ENCODE measurements at regions not wholly inside any gene's neighbourhood (a gene's known extent, or its start where the extent isn't known, plus 50 kb on each side); places are given as distances from the start of the nearest gene placed in this dataset.
"Not testable (repeated sequence)": the region's sequence is repeated elsewhere in the genome, so short reads cannot be mapped to it uniquely, and the experiment has no call there.

GRCh38 chr4:160505724-160506123, 1402.8 kb downstream of the RAPGEF2 start:
- no peak for DNase-seq

- no peak for DNase-seq
Measured at GRCh38 chr4:160510928-160511327, 1408.0 kb downstream of the RAPGEF2 start.

- peak; percentile 42 for DNase-seq
Measured at GRCh38 chr4:160514126-160514525, 1411.2 kb downstream of the RAPGEF2 start.

DNA sequence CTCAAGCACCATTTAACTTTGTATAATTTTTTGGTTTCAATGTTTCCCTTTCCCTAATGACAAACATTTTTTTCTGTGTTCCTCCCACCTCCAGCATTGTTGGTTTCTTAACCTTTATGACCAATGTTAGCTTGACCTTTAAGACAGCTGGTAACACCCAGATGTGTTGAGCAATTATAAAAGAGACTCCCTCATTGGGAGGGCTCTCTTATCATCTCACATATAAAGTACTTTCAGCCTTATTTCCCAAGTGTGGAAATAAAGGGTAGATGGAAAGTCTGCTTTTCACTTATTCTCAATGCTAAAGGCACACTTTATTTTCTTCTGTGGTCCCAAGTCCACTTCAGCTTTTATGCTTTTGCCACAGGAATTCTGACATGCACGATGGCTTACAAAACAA, 1420.4 kb downstream of the RAPGEF2 start:
- DNase-seq, result no peak

DNA sequence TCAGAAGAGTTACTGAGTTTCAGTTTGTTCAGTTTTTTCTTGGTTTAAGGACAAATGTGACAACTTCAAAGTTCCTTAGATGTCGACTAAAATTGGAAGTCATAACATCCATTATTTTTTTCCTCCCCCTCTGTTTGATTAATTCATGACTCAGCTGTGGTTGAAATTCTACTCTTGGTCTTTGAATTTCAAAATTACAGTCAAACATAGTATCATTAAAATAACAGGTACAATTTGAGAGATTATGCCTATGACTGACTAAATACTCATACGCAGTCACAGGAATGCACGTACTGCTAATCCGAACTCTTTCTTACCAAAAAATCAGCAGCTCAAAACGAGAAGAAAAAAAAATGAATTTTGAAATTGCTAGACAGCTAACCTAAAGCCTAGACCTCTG, 1434.8 kb downstream of the RAPGEF2 start:
- DNase-seq, result no peak

- DNase-seq, result no peak
Measured at GRCh38 chr4:160546201-160546600, 1443.3 kb downstream of the RAPGEF2 start.

DNA sequence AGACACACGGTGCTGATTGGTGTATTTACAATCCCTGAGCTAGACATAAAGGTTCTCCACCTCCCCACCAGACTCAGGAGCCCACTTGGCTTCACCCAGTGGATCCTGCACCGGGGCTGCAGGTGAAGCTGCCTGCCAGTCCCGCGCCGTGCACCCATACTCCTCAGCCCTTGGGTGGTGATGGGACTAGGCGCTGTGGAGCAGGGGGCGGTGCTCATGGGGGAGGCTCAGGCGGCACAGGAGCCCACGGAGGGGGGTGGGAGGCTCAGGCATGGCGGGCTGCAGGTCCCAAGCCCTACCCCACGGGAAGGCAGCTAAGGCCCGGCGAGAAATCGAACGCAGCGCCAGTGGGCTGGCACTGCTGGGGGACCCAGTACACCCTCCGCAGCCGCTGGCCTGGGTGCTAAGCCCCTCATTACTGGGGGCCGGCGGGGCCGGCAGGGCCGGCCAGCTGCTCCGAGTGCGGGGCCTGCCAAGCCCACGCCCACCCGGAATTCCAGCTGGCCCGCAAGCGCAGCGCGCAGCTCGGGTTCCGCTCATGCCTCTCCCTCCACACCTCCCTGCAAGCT, 1447.2 kb downstream of the RAPGEF2 start:
- DNase-seq, result not testable (repeated sequence)

DNA sequence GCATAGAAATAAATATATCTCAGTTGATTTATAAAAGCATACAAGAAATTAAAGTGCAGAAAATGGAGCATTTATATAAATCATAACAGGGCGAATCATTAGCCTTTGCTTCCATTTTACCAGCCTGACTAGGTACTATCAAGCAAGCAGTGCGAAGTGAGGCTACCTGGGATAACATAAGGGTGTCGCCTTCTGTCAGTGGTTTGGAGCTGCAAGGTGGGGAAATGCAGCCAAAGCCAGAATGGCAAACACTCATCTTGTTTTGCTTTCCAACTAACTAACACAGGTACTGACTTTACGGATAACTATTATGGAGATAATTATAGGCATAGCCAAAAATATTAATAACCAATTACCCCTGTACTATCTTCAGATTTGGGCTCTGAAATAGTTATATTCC, 1459.8 kb downstream of the RAPGEF2 start:
- DNase-seq, result no peak

- DNase-seq, result peak; percentile 1
Measured at GRCh38 chr4:160563552-160564282, 1460.8 kb downstream of the RAPGEF2 start.

DNA sequence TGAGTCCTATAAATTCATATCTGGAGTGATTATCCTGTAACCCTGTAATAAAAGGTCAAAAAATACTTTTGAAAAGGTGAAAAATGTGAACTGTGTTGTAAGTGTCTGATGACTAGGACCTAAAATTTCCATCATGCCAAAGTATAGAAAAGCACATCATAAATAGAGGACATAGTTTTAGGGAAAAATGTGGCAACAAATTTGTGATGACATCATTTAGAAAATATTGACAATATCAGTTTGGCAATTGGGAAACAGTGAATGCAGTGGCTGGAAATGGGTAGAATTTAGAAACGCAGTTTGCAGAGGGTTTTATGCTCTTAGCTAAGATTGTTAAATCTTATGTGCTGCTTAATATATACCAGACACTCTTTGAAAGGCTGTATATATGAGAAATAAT, 1464.8 kb downstream of the RAPGEF2 start:
- DNase-seq, result no peak

GRCh38 chr4:160570271-160570670, 1467.4 kb downstream of the RAPGEF2 start:
- no peak for DNase-seq

- DNase-seq, result not testable (repeated sequence)
Measured at GRCh38 chr4:160574272-160574671, 1471.4 kb downstream of the RAPGEF2 start.

DNA sequence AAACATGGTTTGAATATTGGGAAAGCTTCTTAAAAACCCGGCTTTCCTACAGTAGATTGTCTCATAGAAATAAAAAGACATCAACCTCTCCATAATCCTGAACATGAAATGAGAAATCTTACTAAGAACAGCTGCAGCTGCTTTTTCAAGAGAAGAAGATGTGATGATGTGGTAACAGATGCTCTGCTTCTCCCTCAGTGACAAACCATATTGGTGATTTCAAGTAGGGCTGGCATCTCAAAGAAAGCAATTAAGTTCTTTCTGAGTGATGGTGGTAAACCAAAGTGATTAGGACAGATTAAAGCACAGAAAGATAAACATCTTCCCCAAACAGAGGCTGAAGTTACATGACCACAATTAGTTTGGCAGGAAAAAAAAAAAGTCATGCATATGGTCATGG, 1477.7 kb downstream of the RAPGEF2 start:
- no peak for DNase-seq

DNA sequence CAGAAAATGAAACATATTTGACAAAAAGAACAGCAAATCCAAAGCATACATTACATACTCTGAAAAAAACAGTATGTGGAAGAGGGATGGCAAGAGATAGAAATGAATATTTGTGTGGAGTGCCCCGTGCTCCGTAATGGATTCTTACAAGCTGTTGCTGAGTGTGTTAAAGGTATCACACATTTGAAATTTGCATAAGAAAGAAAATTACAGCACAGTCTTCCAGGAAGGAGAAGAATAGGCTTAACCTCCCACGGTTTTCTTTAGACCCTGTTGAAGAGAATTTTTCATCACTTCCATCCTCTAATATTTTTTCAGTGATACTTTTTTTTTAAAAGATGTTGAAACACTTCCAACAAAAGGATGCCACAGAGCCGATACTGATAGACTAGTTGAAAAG, 1489.4 kb downstream of the RAPGEF2 start:
- DNase-seq, result no peak

DNA sequence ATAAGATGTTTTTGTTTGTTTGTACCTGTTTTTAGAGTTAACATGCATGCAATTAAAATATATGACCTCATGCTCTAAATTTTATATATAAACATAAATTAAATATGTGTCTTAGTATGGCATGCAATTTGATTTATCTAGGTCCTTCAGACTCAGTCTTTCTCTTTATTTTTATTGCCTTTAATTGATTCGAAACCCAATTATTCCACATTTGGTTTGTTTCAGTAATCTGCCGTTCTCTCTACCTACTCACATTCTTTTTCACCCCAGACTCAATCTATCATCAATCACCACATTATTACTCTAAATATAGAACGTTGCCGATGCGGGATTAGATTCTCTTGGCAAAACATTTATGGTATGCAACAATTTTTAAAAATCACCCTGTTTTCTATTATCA, 1492.8 kb downstream of the RAPGEF2 start:
- no peak for DNase-seq

GRCh38 chr4:160604541-160604940, 1501.7 kb downstream of the RAPGEF2 start:
- no peak for DNase-seq

DNA sequence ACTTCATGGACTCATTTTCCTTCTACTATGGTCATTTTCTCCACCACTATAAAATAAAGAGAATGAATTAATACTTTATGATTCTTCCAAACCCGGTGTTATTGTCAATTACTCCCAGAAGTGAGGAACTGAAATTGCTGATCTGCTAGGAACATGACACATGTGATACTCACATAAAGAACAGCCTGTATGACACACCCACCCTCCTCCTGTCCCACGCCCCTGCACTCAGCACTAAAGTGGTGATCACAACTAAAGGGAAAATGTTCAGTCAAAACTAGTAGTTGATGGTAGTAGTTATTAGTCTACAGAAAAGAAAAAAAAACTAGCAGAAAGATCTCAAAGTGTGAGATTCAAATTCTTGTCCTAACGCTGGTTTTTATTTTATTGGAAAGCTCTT, 1508.3 kb downstream of the RAPGEF2 start:
- no peak for DNase-seq

DNA sequence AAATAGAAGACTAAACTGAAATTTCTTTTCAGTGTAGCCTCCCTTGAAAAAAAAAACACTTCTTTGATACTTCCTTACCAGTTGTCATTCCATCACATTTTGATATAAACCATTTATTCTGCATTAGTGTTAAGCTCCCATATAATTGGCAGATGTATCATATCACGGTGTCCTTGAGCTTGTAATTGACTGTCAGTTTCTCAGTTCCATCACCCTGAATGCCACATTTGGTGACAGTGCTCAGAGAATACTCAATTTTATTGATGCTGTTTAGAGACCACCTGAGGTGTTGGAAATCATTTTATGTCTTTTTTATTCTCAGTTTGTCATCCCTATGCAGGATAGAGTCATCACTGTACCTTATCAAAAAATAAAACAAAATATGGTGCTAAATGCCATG, 1528.2 kb downstream of the RAPGEF2 start:
- no peak for DNase-seq

DNA sequence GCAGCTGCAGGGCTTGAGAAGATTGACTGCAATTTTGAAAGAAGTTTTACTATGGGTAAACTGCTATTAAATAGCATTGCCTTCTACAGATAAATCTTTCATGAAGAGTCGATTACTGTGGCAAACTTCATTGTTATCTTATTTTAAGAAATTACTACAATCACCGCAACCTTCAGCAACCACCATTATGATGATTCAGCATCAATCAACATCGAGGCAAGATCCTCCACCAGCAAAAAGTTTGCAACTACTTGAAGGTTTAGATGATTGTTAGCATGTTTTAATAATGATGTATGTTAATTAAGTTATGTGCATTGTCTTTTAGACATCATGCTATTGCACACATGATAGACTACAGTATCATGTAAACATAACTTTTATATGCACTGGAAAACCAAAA, 1511.0 kb downstream of the FSTL5 start:
- no peak for DNase-seq

DNA sequence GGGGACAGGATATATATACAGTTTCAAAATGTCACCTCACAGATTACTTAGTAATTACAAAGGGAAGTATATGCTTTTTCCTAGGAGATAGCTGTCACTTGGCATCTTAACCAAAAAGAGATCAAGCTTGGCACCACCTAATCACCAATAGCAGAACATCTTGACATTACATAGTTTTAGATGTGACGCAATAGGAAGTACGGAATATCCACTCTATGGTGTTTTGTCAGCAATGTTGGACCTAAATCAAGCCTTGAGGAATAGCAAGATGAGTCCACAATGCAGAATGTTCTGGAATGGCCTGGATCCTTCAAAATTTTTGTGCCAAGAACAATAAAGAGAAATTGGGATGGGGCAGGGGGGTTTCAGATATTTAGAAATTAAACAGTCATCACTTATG, 1488.2 kb downstream of the FSTL5 start:
- DNase-seq, result no peak

- DNase-seq, result no peak
Measured at GRCh38 chr4:160685729-160686128, 1478.1 kb downstream of the FSTL5 start.

GRCh38 chr4:160701671-160702070, 1462.1 kb downstream of the FSTL5 start:
- peak; percentile 2 for DNase-seq

- DNase-seq, result peak; percentile 1
Measured at GRCh38 chr4:160709026-160709425, 1454.8 kb downstream of the FSTL5 start.

- no peak for DNase-seq
Measured at GRCh38 chr4:160709546-160709945, 1454.3 kb downstream of the FSTL5 start.
